Immature natural killer cell (primary cell): ENCODE measurements at regions not wholly inside any gene's neighbourhood (a gene's known extent, or its start where the extent isn't known, plus 50 kb on each side); places are given as distances from the start of the nearest gene placed in this dataset.
"Not testable (repeated sequence)": the region's sequence is repeated elsewhere in the genome, so short reads cannot be mapped to it uniquely, and the experiment has no call there.

Source experiments
- DNase-seq, 3 donors: peaks; one replicate each; pipeline ENCODE4 v3.0.0; 2022; ENCODE audit warnings: mixed read lengths in 1 of 3
- H3K27ac Mint-ChIP-seq, 6 donors: one replicate each; pipeline ENCODE4 v1.8.0; 2020; ENCODE audit warnings: mixed read lengths in 6 of 6, mild to moderate bottlenecking in 5 of 6, inconsistent platforms in 4 of 6, moderate library complexity in 3 of 6
- H3K27me3 Mint-ChIP-seq, 3 donors: one replicate each; pipeline ENCODE4 v1.8.0; 2020 to 2021; ENCODE audit warnings: low read depth in 3 of 3, mild to moderate bottlenecking in 3 of 3, mixed read lengths in 3 of 3, moderate library complexity in 3 of 3, inconsistent platforms in 1 of 3
- H3K36me3 Mint-ChIP-seq, 3 donors: one replicate each; pipeline ENCODE4 v1.8.0; 2020; ENCODE audit warnings: mixed read lengths in 3 of 3, inconsistent platforms in 2 of 3, mild to moderate bottlenecking in 2 of 3
- H3K4me1 Mint-ChIP-seq, 2 donors: one replicate each; pipeline ENCODE4 v1.8.0; 2020; ENCODE audit warnings: inconsistent platforms in 2 of 2, mild to moderate bottlenecking in 2 of 2, mixed read lengths in 2 of 2, moderate library complexity in 1 of 2
- H3K4me3 Mint-ChIP-seq, 5 donors: one replicate each; pipeline ENCODE4 v1.8.0; 2020; ENCODE audit warnings: mild to moderate bottlenecking in 5 of 5, mixed read lengths in 5 of 5, inconsistent platforms in 3 of 5, moderate library complexity in 3 of 5
- H3K9me3 Mint-ChIP-seq, 6 donors: one replicate each; pipeline ENCODE4 v1.8.0; 2020; ENCODE audit warnings: mild to moderate bottlenecking in 6 of 6, mixed read lengths in 6 of 6, inconsistent platforms in 4 of 6, moderate library complexity in 3 of 6

- Mint-ChIP-seq H3K4me1 (no peaks in the 10 kb centered on the region), H3K27me3 (no peaks in the 10 kb centered on the region), H3K36me3 (no peaks in the 10 kb centered on the region), H3K9me3 (peaks cover 6 to 45% (median 18%) of the 10 kb centered on the region in 6 donors), H3K27ac (no peak overlapping the region), H3K4me3 (no peak overlapping the region)
- no peak for DNase-seq
These were observed 1150.8 kb downstream of the STPG2 start for GRCh38 chr4:96992443-96992842.

- H3K4me3 Mint-ChIP-seq = no peak overlapping the region
- H3K4me1 Mint-ChIP-seq = no peaks in the 10 kb centered on the region
- no peaks in the 10 kb centered on the region for H3K36me3 Mint-ChIP-seq
- no peaks in the 10 kb centered on the region for H3K27me3 Mint-ChIP-seq
- no peak overlapping the region for H3K27ac Mint-ChIP-seq
- peaks cover 6 to 48% (median 15%) of the 10 kb centered on the region in 6 donors for H3K9me3 Mint-ChIP-seq
- DNase-seq = no peak
These were observed 1149.7 kb downstream of the STPG2 start for GRCh38 chr4:96993560-96993959.

- Mint-ChIP-seq H3K4me1 (no peaks in the 10 kb centered on the region), H3K36me3 (no peaks in the 10 kb centered on the region), H3K4me3 (no peak overlapping the region), H3K27ac (no peak overlapping the region), H3K9me3 (peaks cover 4 to 29% (median 11%) of the 10 kb centered on the region in 6 donors), H3K27me3 (no peaks in the 10 kb centered on the region)
- DNase-seq = no peak
These were observed 1139.6 kb downstream of the STPG2 start for GRCh38 chr4:97003715-97004114.

- H3K27ac Mint-ChIP-seq = no peak overlapping the region
- H3K4me3 Mint-ChIP-seq = no peak overlapping the region
- peaks cover 0 to 4% (median 0%) of the 10 kb centered on the region in 3 donors for H3K36me3 Mint-ChIP-seq
- DNase-seq = no peak
- peaks cover 5 to 33% (median 17%) of the 10 kb centered on the region in 6 donors for H3K9me3 Mint-ChIP-seq
- no peaks in the 10 kb centered on the region for H3K4me1 Mint-ChIP-seq
- peaks cover 0 to 2% (median 0%) of the 10 kb centered on the region in 3 donors for H3K27me3 Mint-ChIP-seq
These were observed 1130.0 kb downstream of the STPG2 start for GRCh38 chr4:97013309-97013708.

- DNase-seq = no peak
- Mint-ChIP-seq H3K36me3 (peaks cover 0 to 4% (median 0%) of the 10 kb centered on the region in 3 donors), H3K4me1 (no peaks in the 10 kb centered on the region), H3K27me3 (peaks cover 0 to 2% (median 0%) of the 10 kb centered on the region in 3 donors), H3K9me3 (peaks cover 5 to 33% (median 16%) of the 10 kb centered on the region in 6 donors), H3K27ac (no peak overlapping the region), H3K4me3 (no peak overlapping the region)
These were observed 1129.6 kb downstream of the STPG2 start for GRCh38 chr4:97013711-97014110.

GRCh38 chr4:97015301-97015700 lies 1128.0 kb downstream of the STPG2 start:
- Mint-ChIP-seq H3K9me3 (peaks cover 11 to 34% (median 17%) of the 10 kb centered on the region in 6 donors), H3K27me3 (peaks cover 0 to 2% (median 0%) of the 10 kb centered on the region in 3 donors), H3K4me3 (no peak overlapping the region), H3K27ac (no peak overlapping the region), H3K4me1 (no peaks in the 10 kb centered on the region), H3K36me3 (peaks cover 0 to 8% (median 0%) of the 10 kb centered on the region in 3 donors)
- no peak for DNase-seq

GRCh38 chr4:97016186-97016907 lies 1126.9 kb downstream of the STPG2 start:
- no peak overlapping the region for H3K4me3 Mint-ChIP-seq
- H3K4me1 Mint-ChIP-seq = no peaks in the 10 kb centered on the region
- DNase-seq = no peak
- H3K27ac Mint-ChIP-seq = no peak overlapping the region
- peaks cover 0 to 2% (median 0%) of the 10 kb centered on the region in 3 donors for H3K27me3 Mint-ChIP-seq
- peaks cover 0 to 8% (median 0%) of the 10 kb centered on the region in 3 donors for H3K36me3 Mint-ChIP-seq
- H3K9me3 Mint-ChIP-seq = peaks cover 7 to 33% (median 12%) of the 10 kb centered on the region in 6 donors

- Mint-ChIP-seq H3K36me3 (no peaks in the 10 kb centered on the region), H3K9me3 (peaks cover 2 to 42% (median 14%) of the 10 kb centered on the region in 6 donors), H3K27me3 (peaks cover 0 to 3% (median 0%) of the 10 kb centered on the region in 3 donors), H3K4me1 (no peaks in the 10 kb centered on the region), H3K27ac (no peak overlapping the region), H3K4me3 (no peak overlapping the region)
- DNase-seq = no peak
These were observed 1115.4 kb downstream of the STPG2 start for GRCh38 chr4:97027728-97028410.

- Mint-ChIP-seq H3K27me3 (peaks cover 0 to under 1% (median 0%) of the 10 kb centered on the region in 3 donors), H3K4me1 (no peaks in the 10 kb centered on the region), H3K9me3 (peaks cover 2 to 34% (median 12%) of the 10 kb centered on the region in 6 donors), H3K4me3 (no peak overlapping the region), H3K27ac (no peak overlapping the region), H3K36me3 (no peaks in the 10 kb centered on the region)
- DNase-seq = no peak
These were observed 1114.5 kb downstream of the STPG2 start for GRCh38 chr4:97028785-97029184.

- not testable (repeated sequence) for H3K27ac Mint-ChIP-seq, H3K27me3 Mint-ChIP-seq, H3K4me3 Mint-ChIP-seq, H3K36me3 Mint-ChIP-seq, H3K4me1 Mint-ChIP-seq, DNase-seq
- H3K9me3 Mint-ChIP-seq = peaks cover 6 to 32% (median 16%) of the 10 kb centered on the region in 6 donors
These were observed 1105.7 kb downstream of the STPG2 start for GRCh38 chr4:97037411-97038145.

GRCh38 chr4:97038146-97038516 lies 1105.1 kb downstream of the STPG2 start:
- Mint-ChIP-seq H3K4me3 (no peak overlapping the region), H3K9me3 (peaks cover 6 to 30% (median 17%) of the 10 kb centered on the region in 6 donors), H3K36me3 (no peaks in the 10 kb centered on the region), H3K27me3 (peaks cover 0 to 2% (median 0%) of the 10 kb centered on the region in 3 donors), H3K4me1 (no peaks in the 10 kb centered on the region), H3K27ac (no peak overlapping the region)
- DNase-seq = no peak

- H3K4me1 Mint-ChIP-seq = no peaks in the 10 kb centered on the region
- H3K27ac Mint-ChIP-seq = no peak overlapping the region
- H3K4me3 Mint-ChIP-seq = no peak overlapping the region
- H3K9me3 Mint-ChIP-seq = peaks cover 11 to 44% (median 16%) of the 10 kb centered on the region in 6 donors
- no peaks in the 10 kb centered on the region for H3K27me3 Mint-ChIP-seq
- no peaks in the 10 kb centered on the region for H3K36me3 Mint-ChIP-seq
- no peak for DNase-seq
These were observed 1070.6 kb downstream of the STPG2 start for GRCh38 chr4:97072666-97073065.

GRCh38 chr4:97073194-97073593 lies 1070.1 kb downstream of the STPG2 start:
- no peaks in the 10 kb centered on the region for H3K36me3 Mint-ChIP-seq
- H3K27me3 Mint-ChIP-seq = no peaks in the 10 kb centered on the region
- H3K9me3 Mint-ChIP-seq = peaks cover 11 to 48% (median 16%) of the 10 kb centered on the region in 6 donors
- no peaks in the 10 kb centered on the region for H3K4me1 Mint-ChIP-seq
- no peak for DNase-seq
- H3K4me3 Mint-ChIP-seq = no peak overlapping the region
- no peak overlapping the region for H3K27ac Mint-ChIP-seq

- no peak overlapping the region for H3K4me3 Mint-ChIP-seq
- no peaks in the 10 kb centered on the region for H3K36me3 Mint-ChIP-seq
- no peaks in the 10 kb centered on the region for H3K4me1 Mint-ChIP-seq
- DNase-seq = no peak
- no peaks in the 10 kb centered on the region for H3K27me3 Mint-ChIP-seq
- no peak overlapping the region for H3K27ac Mint-ChIP-seq
- H3K9me3 Mint-ChIP-seq = peaks cover 11 to 47% (median 17%) of the 10 kb centered on the region in 6 donors
These were observed 1068.7 kb downstream of the STPG2 start for GRCh38 chr4:97074531-97074930.
